ENCODE measurements at regions not wholly inside any gene's neighbourhood (a gene's known extent, or its start where the extent isn't known, plus 50 kb on each side); places are given as distances from the start of the nearest gene placed in this dataset.
"Not testable (repeated sequence)": the region's sequence is repeated elsewhere in the genome, so short reads cannot be mapped to it uniquely, and the experiment has no call there.

GRCh38 chr18:61628085-61628484 is 264.7 kb downstream of the RNF152 start:
- no peak for TF ChIP-seq CTCF (IDR thresholded peaks at IDR 0.05; ENCODE audit: insufficient read depth, low read length, poor library complexity, severe bottlenecking)
- H3K36me3 ChIP-seq (ENCODE audit: control insufficient read depth, insufficient read depth, low read length), result no peaks in the 10 kb centered on the region
- no peak overlapping the region for H3K4me3 ChIP-seq (ENCODE audit: low read depth, low read length)
- DNase-seq (ENCODE audit: low read depth), result no peak
- H3K27me3 ChIP-seq (ENCODE audit: control insufficient read depth, insufficient read depth, low read length), result no peaks in the 10 kb centered on the region

GRCh38 chr18:61624631-61625030 is 268.2 kb downstream of the RNF152 start:
- DNase-seq (ENCODE audit: low read depth); H3K4me3 ChIP-seq (ENCODE audit: low read depth, low read length); H3K27me3 ChIP-seq (ENCODE audit: control insufficient read depth, insufficient read depth, low read length); H3K36me3 ChIP-seq (ENCODE audit: control insufficient read depth, insufficient read depth, low read length): not testable (repeated sequence)

- TF ChIP-seq CTCF (IDR thresholded peaks at IDR 0.05; ENCODE audit: insufficient read depth, low read length, poor library complexity, severe bottlenecking), result no peak
- Histone ChIP-seq H3K27me3 (ENCODE audit: control insufficient read depth, insufficient read depth, low read length) (no peaks in the 10 kb centered on the region), H3K36me3 (ENCODE audit: control insufficient read depth, insufficient read depth, low read length) (no peaks in the 10 kb centered on the region), H3K4me3 (ENCODE audit: low read depth, low read length) (no peak overlapping the region)
- DNase-seq (ENCODE audit: low read depth), result no peak
Observed at GRCh38 chr18:61619783-61620182, 273.0 kb downstream of the RNF152 start.

GRCh38 chr18:61618816-61619215 is 274.0 kb downstream of the RNF152 start:
- H3K36me3 ChIP-seq (ENCODE audit: control insufficient read depth, insufficient read depth, low read length), result no peaks in the 10 kb centered on the region
- no peak for DNase-seq (ENCODE audit: low read depth)
- TF ChIP-seq CTCF (IDR thresholded peaks at IDR 0.05; ENCODE audit: insufficient read depth, low read length, poor library complexity, severe bottlenecking), result no peak
- H3K4me3 ChIP-seq (ENCODE audit: low read depth, low read length), result no peak overlapping the region
- H3K27me3 ChIP-seq (ENCODE audit: control insufficient read depth, insufficient read depth, low read length), result no peaks in the 10 kb centered on the region

GRCh38 chr18:61616111-61616610 is 276.6 kb downstream of the RNF152 start:
- no peaks in the 10 kb centered on the region for H3K36me3 ChIP-seq (ENCODE audit: control insufficient read depth, insufficient read depth, low read length)
- DNase-seq (ENCODE audit: low read depth), result no peak
- no peak overlapping the region for H3K4me3 ChIP-seq (ENCODE audit: low read depth, low read length)
- H3K27me3 ChIP-seq (ENCODE audit: control insufficient read depth, insufficient read depth, low read length), result no peaks in the 10 kb centered on the region
- TF ChIP-seq CTCF (IDR thresholded peaks at IDR 0.05; ENCODE audit: insufficient read depth, low read length, poor library complexity, severe bottlenecking), result no peak

GRCh38 chr18:61612517-61612916 is 279.3 kb downstream of the CDH20 start:
- no peak overlapping the region for H3K4me3 ChIP-seq (ENCODE audit: low read depth, low read length)
- DNase-seq (ENCODE audit: low read depth), result no peak
- H3K36me3 ChIP-seq (ENCODE audit: control insufficient read depth, insufficient read depth, low read length), result no peaks in the 10 kb centered on the region
- no peak for TF ChIP-seq CTCF (IDR thresholded peaks at IDR 0.05; ENCODE audit: insufficient read depth, low read length, poor library complexity, severe bottlenecking)
- H3K27me3 ChIP-seq (ENCODE audit: control insufficient read depth, insufficient read depth, low read length), result no peaks in the 10 kb centered on the region

Measured in kidney epithelial cell (primary cell).